Stomach (tissue), 4 donors: ENCODE measurements at regions not wholly inside any gene's neighbourhood (a gene's known extent, or its start where the extent isn't known, plus 50 kb on each side); places are given as distances from the start of the nearest gene placed in this dataset.

ENCODE experiments used
- CTCF ChIP-seq, 7 experiments: fragments of 450-650 bp in 4 of 7; fragments of 200-600 bp in 3 of 7; sonication (generic) in 3 of 7; IDR thresholded peaks; one replicate each; pipeline ENCODE4 v1.5.1; 2016 to 2019; ENCODE audit warnings: antibody characterized with exemption in 7 of 7, control low read depth in 2 of 7, mild to moderate bottlenecking in 1 of 7
- EP300 ChIP-seq: sonication (generic); formaldehyde crosslinking; IDR thresholded peaks from one replicate; pipeline ENCODE4 v1.6.1; 2017; ENCODE audit warnings: antibody characterized with exemption
- POLR2A ChIP-seq, 4 donors: fragments of 450-650 bp; IDR thresholded peaks; one replicate each; pipeline ENCODE4 v1.6.1; 2016; ENCODE audit warnings: antibody characterized with exemption in 4 of 4, control low read depth in 2 of 4, mild to moderate bottlenecking in 1 of 4, moderate library complexity in 1 of 4

DNA sequence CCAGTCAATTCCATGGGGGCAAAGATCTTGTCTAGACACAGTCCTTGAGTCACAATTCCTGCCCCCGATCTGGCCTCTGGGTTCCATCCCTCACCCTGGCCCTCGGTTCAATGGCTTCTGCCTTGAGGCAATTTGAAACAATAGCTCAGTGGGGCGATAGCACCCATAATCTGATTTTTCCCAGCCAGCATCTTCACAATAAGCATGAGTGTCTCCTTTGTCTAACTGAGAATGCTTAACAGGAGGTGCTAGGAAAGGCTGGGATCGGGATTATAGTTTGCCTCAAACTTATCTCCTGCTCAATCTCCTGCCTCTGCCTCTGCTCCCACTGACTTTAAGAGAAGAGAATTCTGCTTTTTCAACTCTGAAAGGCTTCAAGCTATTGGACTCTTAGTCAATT, 293.9 kb upstream of the PROX1 start:
- no peak for TF ChIP-seq EP300
- no peak for TF ChIP-seq CTCF (IDR thresholded peaks at IDR 0.05)
- no peak for TF ChIP-seq POLR2A (IDR thresholded peaks at IDR 0.05)
